GM19023 (cell line): ENCODE measurements at regions not wholly inside any gene's neighbourhood (a gene's known extent, or its start where the extent isn't known, plus 50 kb on each side); places are given as distances from the start of the nearest gene placed in this dataset.
"Not testable (repeated sequence)": the region's sequence is repeated elsewhere in the genome, so short reads cannot be mapped to it uniquely, and the experiment has no call there.

Experiments used
- ATAC-seq: cut with Tn5 transposase; IDR thresholded peaks from one replicate; pipeline ENCODE4 v1.9.1; 2021; ENCODE audit warnings: mild to moderate bottlenecking, moderate library complexity; ENCODE audit not compliant: unreplicated experiment

GRCh38 chr13:80727321-80727975 lies 386.5 kb upstream of the SPRY2 start:
- ATAC-seq, result no peak

DNA sequence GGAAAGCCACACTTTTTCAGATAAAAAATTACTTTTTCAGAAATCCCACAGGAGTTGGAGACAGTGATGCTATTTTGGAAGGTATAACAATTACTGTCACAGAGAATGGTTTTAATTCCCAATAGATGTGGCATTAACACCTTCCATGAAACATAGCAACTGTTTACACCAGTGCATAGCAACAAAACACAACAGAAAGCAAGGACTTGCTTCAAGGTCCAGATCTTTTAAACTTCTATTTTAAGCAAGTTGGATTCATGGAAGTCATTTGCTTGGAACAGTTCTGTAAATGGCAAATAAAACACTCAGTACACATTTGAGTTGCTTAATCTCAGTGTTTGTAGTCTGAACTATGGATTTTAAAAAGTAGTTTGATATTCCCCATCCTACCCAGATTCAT lies 385.9 kb upstream of the SPRY2 start:
- no peak for ATAC-seq

- no peak for ATAC-seq
Observed at GRCh38 chr13:80721689-80722088, 380.8 kb upstream of the SPRY2 start.

DNA sequence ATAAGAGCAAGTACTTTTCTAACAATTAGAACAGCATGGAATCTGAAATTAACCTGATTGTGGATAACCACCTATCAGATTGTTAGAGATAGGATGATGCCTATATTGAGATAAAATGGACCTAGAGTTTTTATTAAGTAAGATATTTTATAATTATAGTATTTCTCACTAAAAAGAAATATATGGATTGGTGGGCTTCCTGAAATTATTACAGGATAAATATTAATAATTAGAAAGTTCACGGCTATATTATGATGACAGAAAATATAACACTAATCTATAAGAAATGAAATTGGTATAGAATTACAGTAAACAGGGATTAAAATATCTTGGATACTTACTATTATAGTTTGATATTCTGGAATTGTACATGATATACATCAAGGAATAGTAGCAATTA lies 378.0 kb upstream of the SPRY2 start:
- ATAC-seq, result no peak

DNA sequence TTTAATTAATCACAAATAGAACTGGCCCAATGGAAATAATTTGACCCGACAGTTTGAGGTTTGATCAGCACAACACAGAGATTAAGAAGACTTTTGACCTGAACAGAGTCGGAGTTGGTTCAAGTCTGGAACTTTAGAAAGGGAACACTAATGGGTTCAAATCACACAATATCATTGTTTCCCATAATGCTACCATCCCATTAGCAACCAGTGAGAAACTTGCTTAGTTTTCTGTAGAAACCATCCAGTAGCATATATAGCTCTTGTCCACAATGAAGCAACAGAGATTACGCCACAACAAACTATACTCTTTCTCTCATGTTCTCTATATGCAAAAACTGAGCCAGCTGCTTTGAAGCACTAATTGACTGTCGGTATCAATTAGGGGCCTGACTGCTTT lies 376.9 kb upstream of the SPRY2 start:
- ATAC-seq, result no peak

DNA sequence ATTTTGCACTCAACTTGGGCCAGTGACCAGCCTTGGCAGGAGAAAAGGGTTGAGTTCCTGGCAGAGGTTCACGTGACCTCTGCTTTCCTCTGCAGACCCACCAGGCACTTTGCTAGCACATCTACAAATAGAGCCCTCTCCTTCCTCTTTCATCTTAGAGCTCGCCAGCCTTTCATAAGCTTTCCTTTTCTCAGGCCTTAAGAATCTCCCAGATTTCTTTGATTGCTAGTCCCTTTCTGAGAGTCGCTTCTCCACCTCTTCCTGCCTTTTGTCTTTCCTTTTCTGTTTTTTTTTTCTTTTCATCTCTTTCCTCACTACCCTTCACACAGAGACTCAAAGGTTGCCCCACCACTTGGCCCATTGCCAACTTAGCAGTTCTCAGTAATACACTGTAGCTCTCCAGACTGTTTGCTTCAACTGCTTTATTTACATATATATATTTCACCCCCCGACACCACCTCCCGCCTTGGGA lies 375.7 kb upstream of the SPRY2 start:
- ATAC-seq, result no peak

GRCh38 chr13:80712026-80712425 lies 371.1 kb upstream of the SPRY2 start:
- ATAC-seq, result no peak

DNA sequence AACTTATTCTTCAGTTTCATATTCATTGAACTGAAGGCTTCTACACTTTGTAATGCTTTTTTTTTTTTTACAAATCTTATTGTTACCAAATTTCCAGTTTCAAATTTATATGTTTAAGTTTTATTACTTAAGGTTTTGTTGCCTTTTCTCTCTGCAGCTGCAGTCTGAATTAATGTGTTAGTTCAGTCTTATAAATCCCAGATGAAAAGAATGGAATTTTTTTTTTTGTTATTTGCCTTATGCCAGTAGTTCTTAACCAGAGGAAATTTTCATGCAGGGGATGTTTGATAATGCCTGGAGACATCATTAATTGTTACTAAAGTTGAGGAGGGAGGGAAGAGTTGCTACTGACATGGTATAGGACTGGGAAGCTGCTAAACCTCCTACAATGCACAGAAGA lies 367.9 kb upstream of the SPRY2 start:
- no peak for ATAC-seq

- no peak for ATAC-seq
Observed at GRCh38 chr13:80707000-80707983, 366.4 kb upstream of the SPRY2 start.

GRCh38 chr13:80706164-80706471 lies 365.2 kb upstream of the SPRY2 start:
- ATAC-seq, result no peak

DNA sequence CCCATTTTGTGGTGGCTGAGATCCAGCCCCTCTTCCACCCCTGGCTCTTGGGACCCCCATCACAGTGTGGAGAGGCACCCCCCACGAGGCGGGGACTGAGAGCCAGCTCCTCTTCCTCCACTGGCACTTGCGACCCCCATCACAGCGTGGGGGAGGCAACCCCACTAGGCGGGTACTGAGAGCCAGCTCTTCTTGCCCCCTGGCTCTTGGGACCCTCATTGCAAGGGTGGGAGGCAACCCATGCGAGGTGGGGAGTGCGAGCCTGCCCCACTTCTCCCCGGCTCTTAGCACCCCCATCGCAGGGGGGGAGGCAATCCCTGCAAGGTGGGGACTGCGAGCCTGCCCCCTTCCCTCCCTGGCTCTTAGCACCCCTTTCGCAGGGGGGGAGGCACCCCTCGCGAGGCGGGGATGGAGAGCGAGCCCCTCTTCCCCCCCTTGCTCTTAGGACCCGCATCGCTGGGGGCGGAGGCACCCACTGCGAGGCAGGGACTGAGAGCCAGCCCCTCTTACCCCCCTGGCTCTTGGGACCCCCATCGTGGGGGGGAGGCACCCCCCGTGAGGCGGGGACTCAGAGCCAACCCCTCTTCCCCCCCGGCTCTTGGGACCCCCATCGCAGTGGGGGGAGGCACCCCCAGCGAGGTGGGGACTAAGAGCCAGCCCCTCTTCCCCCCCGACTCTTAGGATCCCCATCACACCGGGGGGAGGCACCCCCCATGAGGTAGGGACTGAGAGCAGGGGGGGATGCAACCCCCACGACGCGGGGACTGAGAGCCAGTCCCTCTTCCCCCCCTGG lies 364.6 kb upstream of the SPRY2 start:
- ATAC-seq, result no peak

- ATAC-seq, result no peak
Observed at GRCh38 chr13:80704369-80704768, 363.4 kb upstream of the SPRY2 start.

- ATAC-seq, result no peak
Observed at GRCh38 chr13:80695841-80696240, 354.9 kb upstream of the SPRY2 start.

GRCh38 chr13:80691814-80692213 lies 350.9 kb upstream of the SPRY2 start:
- not testable (repeated sequence) for ATAC-seq

DNA sequence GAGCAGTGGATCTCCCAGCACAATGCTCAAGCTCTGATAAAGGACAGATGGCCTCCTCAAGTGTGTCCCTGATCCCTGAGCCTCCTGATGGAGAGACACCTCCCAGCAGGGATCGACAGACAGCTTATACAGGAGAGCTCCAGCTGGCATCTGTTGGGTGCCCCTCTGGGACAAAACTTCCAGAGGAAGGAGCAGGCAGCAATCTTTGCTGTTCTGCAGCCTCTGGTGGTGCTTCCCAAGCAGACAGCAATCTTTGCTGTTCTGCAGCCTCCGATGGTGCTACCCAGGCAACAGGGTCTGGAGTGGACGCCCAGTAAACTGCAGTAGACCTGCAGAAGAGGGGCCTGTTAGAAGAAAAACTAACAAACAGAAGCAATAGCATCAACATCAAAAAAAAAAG lies 349.3 kb upstream of the SPRY2 start:
- no peak for ATAC-seq

DNA sequence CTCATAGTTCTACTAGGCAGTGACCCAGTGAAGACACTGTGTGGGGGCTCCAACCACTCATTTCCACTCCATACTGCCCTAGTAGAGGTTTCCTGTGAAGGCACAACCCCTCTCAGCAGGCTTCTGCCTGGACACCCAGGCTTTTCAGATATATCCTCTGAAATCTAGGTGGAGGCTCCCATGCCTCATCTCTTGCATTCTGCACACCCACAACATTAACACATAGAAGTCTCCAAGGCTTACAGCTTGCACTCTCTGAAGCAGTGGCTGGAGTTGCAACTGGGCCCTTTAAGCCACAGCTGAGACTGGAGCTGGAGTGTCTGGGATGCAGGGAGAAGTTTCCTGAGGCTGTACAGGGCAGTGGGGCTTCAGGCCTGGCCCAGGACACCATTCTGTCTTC lies 347.7 kb upstream of the SPRY2 start:
- no peak for ATAC-seq

DNA sequence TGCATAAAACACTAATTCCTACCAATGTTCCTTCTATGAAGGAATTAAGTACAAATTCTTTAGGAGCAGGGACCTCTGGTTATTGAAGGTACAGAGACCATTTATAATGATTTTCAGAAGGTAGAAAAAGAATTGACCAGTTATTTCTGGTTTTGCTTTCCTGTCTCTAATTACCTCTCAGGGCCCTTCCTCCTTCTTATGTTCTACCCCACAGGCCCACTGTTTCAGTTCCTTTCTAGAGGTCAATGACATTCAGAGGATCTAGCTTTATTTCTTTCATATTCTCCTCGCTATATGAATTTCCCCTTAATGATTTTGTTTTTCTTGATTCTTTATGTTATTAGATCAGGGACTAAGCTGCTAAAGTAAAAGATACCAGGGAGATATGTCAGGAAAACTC lies 345.0 kb upstream of the SPRY2 start:
- no peak for ATAC-seq

DNA sequence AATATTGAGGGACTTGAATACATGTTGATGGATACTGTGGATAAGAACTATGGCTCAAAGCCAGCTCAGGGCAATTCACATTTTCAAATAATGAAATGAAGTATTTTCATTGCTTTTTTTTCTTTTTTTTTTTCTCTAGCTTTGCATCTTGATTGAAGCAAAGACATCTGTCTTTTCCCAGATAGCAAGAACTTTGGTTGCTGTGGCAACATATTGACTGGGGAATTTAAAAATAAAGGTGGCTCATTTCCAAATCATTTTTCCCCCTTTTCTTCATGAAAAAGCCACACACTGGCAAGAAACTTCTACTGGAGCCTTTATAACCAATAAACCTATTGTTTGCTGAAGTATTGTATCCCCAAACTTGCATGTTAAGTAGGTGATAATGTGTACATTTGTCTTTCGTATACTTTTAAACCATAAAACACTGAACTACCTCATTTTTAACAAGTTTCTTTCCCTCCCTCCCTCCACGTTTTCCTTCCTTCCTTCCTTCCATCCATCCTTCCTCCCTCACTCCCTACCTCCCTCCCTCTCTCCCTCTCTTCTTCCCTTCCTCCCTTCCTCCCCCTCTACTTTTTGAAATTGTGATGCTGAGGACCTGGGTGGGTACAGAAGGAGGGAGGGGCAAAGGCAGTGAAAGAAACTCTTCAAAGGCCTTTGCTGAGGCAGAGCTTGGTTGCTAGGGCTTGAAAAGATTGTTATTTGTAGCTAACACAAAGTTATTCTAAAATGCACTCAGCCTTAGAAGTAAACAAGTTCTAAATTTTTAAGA lies 343.5 kb upstream of the SPRY2 start:
- ATAC-seq, result no peak

DNA sequence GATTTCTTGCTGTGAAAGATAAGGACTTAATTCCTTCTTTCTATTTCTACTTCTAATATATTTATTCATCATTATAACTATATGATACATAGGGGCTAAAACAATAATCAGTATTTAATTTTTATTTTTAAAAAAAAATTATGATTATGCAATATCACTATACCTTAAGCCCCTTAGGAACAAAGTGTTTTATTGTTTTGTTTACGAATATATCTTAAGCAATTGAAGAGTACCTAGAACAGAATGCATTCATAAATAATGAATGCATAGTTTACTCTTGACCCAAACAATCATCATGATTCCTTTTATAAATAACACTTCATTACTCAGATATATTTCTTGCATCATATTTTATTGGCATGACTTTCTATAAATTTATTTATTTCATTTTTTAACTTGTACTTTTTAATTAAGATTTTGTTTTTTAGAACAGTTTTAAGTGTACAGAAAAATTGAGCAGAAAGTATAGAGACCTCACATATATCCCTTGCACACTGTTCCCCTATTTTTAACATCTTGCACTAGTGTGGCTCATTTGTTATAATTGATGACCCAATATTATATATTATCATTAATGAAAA lies 339.9 kb upstream of the SPRY2 start:
- ATAC-seq, result no peak

GRCh38 chr13:80679423-80679822 lies 338.5 kb upstream of the SPRY2 start:
- no peak for ATAC-seq
